WTC11 (cell line): ENCODE measurements at regions not wholly inside any gene's neighbourhood (a gene's known extent, or its start where the extent isn't known, plus 50 kb on each side); places are given as distances from the start of the nearest gene placed in this dataset.

Source experiments
- ATAC-seq: fragments of 200-7000 bp; cut with Tn5 transposase; 2 replicates; pipeline ENCODE4 v1.10.0; 2021; ENCODE audit warnings: mild to moderate bottlenecking, moderate library complexity
- CTCF ChIA-PET: fragments of 300-600 bp; sonication (Branson Sonifier 250); formaldehyde crosslinking; loops from one replicate; lab custom pipeline; 2021; ENCODE audit warnings: antibody characterized with exemption; lab: Charles Lee
- POLR2A ChIA-PET: fragments of 350-600 bp; sonication (Branson Sonifier 250); formaldehyde crosslinking; loops from one replicate; lab custom pipeline; 2021; ENCODE audit warnings: antibody characterized with exemption; lab: Charles Lee
- DNase-seq: peaks from one replicate; pipeline ENCODE4 v3.0.0; 2021; ENCODE audit warnings: low spot score
- H3K27ac Mint-ChIP-seq: 2 replicates; pipeline ENCODE4 v1.8.0; 2021; ENCODE audit warnings: mixed read lengths
- H3K27me3 Mint-ChIP-seq: 2 replicates; pipeline ENCODE4 v1.8.0; 2021; ENCODE audit warnings: low read depth, mild to moderate bottlenecking, moderate library complexity, mixed read lengths
- H3K36me3 Mint-ChIP-seq: 2 replicates; pipeline ENCODE4 v1.8.0; 2021; ENCODE audit warnings: mixed read lengths
- H3K4me1 Mint-ChIP-seq: 2 replicates; pipeline ENCODE4 v1.8.0; 2022; ENCODE audit warnings: mixed read lengths
- H3K4me3 Mint-ChIP-seq: 2 replicates; pipeline ENCODE4 v1.8.0; 2021; ENCODE audit warnings: mild to moderate bottlenecking, moderate library complexity, mixed read lengths
- H3K9me3 Mint-ChIP-seq: 2 replicates; pipeline ENCODE4 v1.8.0; 2021; ENCODE audit warnings: mixed read lengths
- AR ChIP-seq: fragments of 250-450 bp; sonication (Bioruptor Pico); IDR thresholded peaks from 2 replicates; pipeline ENCODE4 v1.9.0; 2021; ENCODE audit warnings: mild to moderate bottlenecking
- ATF1 ChIP-seq: sonication (generic); formaldehyde crosslinking; IDR thresholded peaks from 2 replicates; pipeline ENCODE4 v1.8.1; 2023; ENCODE audit warnings: mild to moderate bottlenecking, moderate library complexity, missing genetic modification reagents
- ATF2 ChIP-seq: sonication (generic); formaldehyde crosslinking; IDR thresholded peaks from 2 replicates; pipeline ENCODE4 v1.8.1; 2022; ENCODE audit warnings: low read depth, missing genetic modification reagents, borderline replicate concordance
- ATF6 ChIP-seq: sonication (generic); formaldehyde crosslinking; IDR thresholded peaks from 2 replicates; pipeline ENCODE4 v1.8.1; 2023; ENCODE audit warnings: mild to moderate bottlenecking, missing genetic modification reagents
- E2F1 ChIP-seq: sonication (generic); formaldehyde crosslinking; IDR thresholded peaks from 2 replicates; pipeline ENCODE4 v1.8.0; 2022; ENCODE audit warnings: mild to moderate bottlenecking, missing genetic modification reagents
- ELF4 ChIP-seq: sonication (generic); formaldehyde crosslinking; IDR thresholded peaks from 2 replicates; pipeline ENCODE4 v1.8.1; 2022; ENCODE audit warnings: low read depth, mild to moderate bottlenecking, moderate library complexity, missing genetic modification reagents
- GABPB1 ChIP-seq: sonication (generic); formaldehyde crosslinking; IDR thresholded peaks from 2 replicates; pipeline ENCODE4 v1.8.1; 2023; ENCODE audit warnings: mild to moderate bottlenecking, missing genetic modification reagents
- KAT7 ChIP-seq: sonication (generic); formaldehyde crosslinking; IDR thresholded peaks from 2 replicates; pipeline ENCODE4 v1.8.1; 2023; ENCODE audit warnings: missing genetic modification reagents, mild to moderate bottlenecking, borderline replicate concordance
- NFYB ChIP-seq: sonication (generic); formaldehyde crosslinking; conservative IDR thresholded peaks from 2 replicates; pipeline ENCODE4 v1.8.0; 2022; ENCODE audit warnings: low read depth, missing genetic modification reagents
- NR1H2 ChIP-seq: sonication (generic); formaldehyde crosslinking; IDR thresholded peaks from 2 replicates; pipeline ENCODE4 v1.9.0; 2021; ENCODE audit warnings: mild to moderate bottlenecking, moderate library complexity, missing genetic modification reagents
- STAT6 ChIP-seq: sonication (generic); formaldehyde crosslinking; conservative IDR thresholded peaks from 2 replicates; pipeline ENCODE4 v1.8.1; 2023; ENCODE audit warnings: mild to moderate bottlenecking, low read depth, missing genetic modification reagents, moderate library complexity
- ZNF138 ChIP-seq: sonication (generic); formaldehyde crosslinking; conservative IDR thresholded peaks from 2 replicates; pipeline ENCODE4 v1.8.1; 2022; ENCODE audit warnings: mild to moderate bottlenecking, moderate library complexity, missing genetic modification reagents
- ZNF263 ChIP-seq: sonication (generic); formaldehyde crosslinking; IDR thresholded peaks from 2 replicates; pipeline ENCODE4 v1.8.1; 2022; ENCODE audit warnings: low read depth, mild to moderate bottlenecking, moderate library complexity, missing genetic modification reagents
- ZNF425 ChIP-seq: fragments of 250-450 bp; sonication (Bioruptor Pico); conservative IDR thresholded peaks from 2 replicates; pipeline ENCODE4 v1.9.0; 2021; ENCODE audit warnings: mild to moderate bottlenecking
- ZNF532 ChIP-seq: fragments of 250-450 bp; sonication (Bioruptor Pico); IDR thresholded peaks from 2 replicates; pipeline ENCODE4 v1.9.0; 2021; ENCODE audit warnings: mild to moderate bottlenecking, borderline replicate concordance

GRCh38 chr5:125574491-125575044, 828.1 kb upstream of the ZNF608 start (continued):
- TF ChIP-seq E2F1 (CRISPR knock-in tag): no peak
- no peak for TF ChIP-seq ZNF263
- TF ChIP-seq ATF1 (CRISPR knock-in tag): no peak
- TF ChIP-seq AR (CRISPR knock-in tag): no peak
- TF ChIP-seq GABPB1 (CRISPR knock-in tag): no peak
- TF ChIP-seq, all 79 proteins: peak for 0

GRCh38 chr5:125575171-125575890, 828.9 kb upstream of the ZNF608 start:
- Mint-ChIP-seq H3K4me3 (no peak overlapping the region), H3K36me3 (peaks cover 18% of the 10 kb centered on the region), H3K27ac (peak overlapping the region; percentile 73; the same call in 1 of the 2 replicates), H3K9me3 (peaks cover 12% of the 10 kb centered on the region), H3K27me3 (no peaks in the 10 kb centered on the region), H3K4me1 (peaks cover 32% of the 10 kb centered on the region)
- ChIA-PET CTCF (interaction anchor here (0.7 to 1.9 kb wide), 3 partner anchors 19 to 260 kb away, joined by 3 to 6 read pairs (median 3); no protein-coding TSS in a partner anchor), POLR2A (interaction anchor here (0.7 kb wide), 1 partner anchor 554 kb away, joined by 4 read pairs; no protein-coding TSS in a partner anchor)
- DNase-seq: no peak
- no peak for ATAC-seq
- no peak for TF ChIP-seq ELF4
- no peak for TF ChIP-seq NFYB (CRISPR knock-in tag)
- TF ChIP-seq ZNF138 (CRISPR knock-in tag): no peak
- no peak for TF ChIP-seq ATF2
- TF ChIP-seq ZNF425 (CRISPR knock-in tag): no peak
- TF ChIP-seq ZNF532 (CRISPR knock-in tag): no peak
- TF ChIP-seq KAT7 (CRISPR knock-in tag): no peak
- TF ChIP-seq NR1H2 (CRISPR knock-in tag): no peak
- no peak for TF ChIP-seq STAT6
- no peak for TF ChIP-seq ATF6 (CRISPR knock-in tag)
